HG02870 (cell line): ENCODE measurements at regions not wholly inside any gene's neighbourhood (a gene's known extent, or its start where the extent isn't known, plus 50 kb on each side); places are given as distances from the start of the nearest gene placed in this dataset.

Experiments
- ATAC-seq: cut with Tn5 transposase; IDR thresholded peaks from one replicate; pipeline ENCODE4 v1.9.1; 2021; ENCODE audit warnings: mild to moderate bottlenecking, moderate library complexity; ENCODE audit not compliant: unreplicated experiment

DNA sequence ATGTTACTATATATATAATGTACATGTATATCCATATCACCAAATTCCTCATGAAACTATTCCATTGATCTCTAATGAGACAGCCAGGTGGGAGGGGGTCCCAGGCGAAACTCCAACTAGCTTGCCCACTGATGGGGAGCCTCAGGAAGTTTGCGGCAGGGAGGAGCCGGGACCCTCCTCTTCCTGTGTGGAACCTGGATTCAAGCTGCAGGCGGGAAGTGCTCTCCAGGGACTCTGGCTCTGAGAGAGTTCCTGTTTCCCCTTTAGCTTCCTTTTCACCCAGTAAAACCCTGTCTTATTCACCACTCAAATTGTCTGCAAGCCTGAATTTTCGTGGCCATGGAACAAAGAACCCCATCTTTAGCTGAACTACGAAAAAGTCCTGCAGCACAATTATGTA is 152.2 kb downstream of the OPN5 start:
- ATAC-seq, result no peak

DNA sequence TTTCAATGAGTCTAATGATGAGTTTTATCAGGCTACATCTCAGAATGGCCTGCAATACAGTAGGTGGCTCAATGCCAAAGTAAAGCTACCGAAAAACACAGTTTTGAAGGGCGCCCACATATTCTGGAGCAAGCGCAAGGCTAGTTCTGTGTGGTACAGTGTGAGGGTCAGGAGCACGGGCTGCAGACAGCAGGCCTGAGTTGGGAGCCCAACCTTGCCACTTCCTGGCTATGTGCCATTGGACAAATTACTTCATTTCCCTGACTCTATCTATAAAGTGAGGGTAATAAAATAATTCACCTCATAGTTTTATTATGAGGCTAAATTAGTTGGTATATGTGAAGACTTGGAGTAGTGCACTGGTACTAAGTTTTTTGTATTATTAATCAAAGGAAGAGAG is 150.7 kb downstream of the OPN5 start:
- ATAC-seq, result no peak

DNA sequence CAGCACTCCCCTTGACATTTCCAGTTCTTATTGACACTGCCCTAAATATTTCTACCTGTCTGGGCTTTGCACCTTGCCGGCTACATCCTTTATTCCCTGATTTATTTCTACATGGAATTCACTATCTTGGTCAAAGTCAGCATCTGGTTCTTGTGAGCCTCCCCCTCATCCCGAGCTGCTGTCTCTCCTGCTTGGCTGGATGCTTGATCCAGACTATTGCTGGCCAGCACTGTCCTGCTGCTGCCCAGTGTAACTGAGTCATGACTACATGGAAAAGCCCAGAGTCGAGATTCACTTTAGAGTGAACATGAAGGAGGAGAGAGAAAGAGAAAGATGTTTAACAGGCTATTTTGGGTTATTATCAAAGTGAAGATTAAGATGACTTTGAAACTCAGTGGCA is 142.2 kb downstream of the OPN5 start:
- ATAC-seq, result no peak

DNA sequence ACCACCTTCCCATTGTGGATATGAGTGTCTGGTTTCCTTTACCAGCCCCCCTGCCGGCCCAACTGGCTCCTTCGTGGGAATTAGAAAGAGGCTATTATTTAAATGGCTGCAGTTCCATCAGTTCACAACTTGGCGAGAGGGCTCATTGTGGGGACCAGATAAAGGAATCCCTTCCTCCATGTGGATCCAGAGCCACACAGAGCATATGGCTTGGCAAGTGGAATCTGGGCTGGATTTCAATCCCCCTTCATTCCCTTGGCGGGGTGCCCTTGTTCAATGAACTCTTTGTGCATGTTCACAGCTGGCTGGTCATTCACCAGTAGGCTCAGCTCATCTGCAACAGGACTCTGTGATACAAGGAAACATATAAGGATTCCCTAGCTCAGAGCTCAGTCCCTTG is 140.6 kb downstream of the OPN5 start:
- ATAC-seq, result no peak

DNA sequence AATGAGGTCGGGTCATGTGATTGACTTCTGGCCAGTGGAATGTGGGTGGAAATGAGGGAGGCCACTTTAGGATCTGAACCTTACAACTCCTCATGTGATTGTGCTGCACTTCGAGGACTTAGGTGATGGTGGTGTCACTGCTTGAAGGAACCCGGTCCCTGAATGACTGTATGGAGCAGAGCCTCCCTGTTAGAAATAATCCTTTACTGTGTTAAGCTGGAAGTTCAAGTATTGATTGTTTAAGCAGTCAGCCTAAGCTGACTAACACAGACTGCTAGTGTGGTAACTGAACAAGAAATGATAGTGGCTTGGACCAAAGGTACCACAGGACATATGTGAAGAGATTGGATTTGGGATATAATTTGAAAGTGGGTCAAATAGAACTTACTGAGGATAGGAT is 138.0 kb downstream of the OPN5 start:
- no peak for ATAC-seq

DNA sequence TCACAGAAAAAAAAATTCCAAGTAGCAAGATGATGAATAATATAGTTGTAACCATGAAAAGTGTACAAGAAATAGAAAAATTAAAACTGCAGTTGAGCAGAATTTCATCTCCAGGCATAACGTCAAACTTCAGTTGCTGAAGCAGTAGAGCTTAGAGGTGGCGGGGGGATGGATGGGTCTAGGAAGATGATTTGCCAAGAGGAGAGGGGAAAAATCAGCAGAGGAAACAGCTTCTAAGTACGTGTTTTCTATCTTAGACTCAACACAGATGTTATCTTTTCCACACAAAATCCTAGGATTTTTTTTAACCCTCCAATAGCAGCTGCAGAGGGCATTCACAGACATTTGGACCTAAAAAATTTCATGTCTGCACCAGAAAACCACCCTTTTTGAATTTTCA is 136.0 kb downstream of the OPN5 start:
- no peak for ATAC-seq

DNA sequence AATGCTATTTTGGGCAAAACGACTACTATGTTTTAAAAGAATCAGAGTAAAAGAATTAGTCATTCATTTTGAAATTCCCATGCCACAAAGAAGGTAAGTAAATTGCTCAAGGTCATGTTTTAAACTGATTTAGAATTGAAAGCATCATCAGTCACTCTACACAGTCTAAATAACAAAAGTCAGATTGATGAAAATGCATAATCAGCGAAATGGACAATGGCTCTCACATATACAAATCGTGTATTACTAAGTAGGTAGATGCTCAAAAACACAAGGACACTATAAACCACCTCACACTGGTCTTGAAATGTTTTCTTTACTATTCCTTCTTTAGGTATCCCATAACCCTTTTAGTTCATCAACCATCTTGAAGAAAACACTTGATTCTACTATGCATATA is 135.4 kb downstream of the OPN5 start:
- no peak for ATAC-seq

DNA sequence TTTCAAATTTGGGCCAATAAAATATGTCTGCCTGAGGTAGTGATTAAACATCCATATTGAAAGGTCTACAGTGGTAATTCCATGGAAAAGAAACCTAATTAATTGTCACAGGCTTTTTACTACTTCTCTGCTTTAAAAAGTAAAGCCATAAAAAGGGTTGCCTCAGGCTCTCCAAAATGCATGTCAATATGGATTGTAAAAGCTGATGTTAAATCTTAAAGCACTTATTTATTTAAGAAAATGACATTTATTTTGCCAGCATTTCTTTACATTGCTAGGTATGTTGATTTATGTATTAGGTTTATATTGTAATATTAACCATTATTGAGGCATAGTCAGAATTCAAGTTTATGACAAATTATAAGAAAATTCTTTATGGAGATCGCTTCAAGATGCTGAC is 133.2 kb downstream of the OPN5 start:
- no peak for ATAC-seq

DNA sequence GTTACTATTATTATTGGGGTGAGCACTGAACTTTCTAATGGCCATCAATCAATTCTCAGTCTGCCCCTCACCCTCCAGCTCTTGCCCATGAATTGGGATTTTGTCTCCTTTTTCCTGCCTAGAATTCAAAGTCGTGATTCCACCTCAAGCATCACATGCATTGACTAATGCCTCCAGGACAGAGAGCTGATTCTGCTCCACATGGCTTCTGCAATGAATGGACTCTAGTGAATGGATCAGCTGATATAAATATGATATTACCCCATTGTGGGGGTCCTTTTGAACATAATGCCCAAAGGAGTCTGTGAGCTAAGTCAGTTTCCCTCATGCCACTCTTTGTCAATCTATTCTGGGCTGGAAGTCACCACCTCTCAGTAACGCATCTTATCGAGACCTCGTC is 126.4 kb downstream of the OPN5 start:
- no peak for ATAC-seq

DNA sequence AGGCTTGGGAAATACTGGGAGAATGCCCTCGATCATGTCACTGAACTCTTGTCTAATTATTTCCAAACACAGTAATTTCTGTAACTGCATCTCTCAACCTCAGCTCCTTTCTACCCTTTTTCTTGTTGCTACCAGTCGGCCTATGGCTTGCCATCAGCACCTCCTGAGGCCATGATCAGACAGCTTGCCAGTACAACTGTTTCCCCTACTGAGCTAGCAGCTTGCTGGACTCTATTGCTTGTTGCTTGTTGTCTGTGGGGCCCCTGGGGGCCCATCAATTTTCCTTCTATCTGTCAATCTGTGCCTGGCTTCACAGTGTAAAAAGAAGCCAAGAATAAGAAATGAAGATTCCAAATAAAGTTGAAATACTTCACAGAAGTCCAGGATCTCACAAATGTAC is 123.9 kb downstream of the OPN5 start:
- ATAC-seq, result no peak

DNA sequence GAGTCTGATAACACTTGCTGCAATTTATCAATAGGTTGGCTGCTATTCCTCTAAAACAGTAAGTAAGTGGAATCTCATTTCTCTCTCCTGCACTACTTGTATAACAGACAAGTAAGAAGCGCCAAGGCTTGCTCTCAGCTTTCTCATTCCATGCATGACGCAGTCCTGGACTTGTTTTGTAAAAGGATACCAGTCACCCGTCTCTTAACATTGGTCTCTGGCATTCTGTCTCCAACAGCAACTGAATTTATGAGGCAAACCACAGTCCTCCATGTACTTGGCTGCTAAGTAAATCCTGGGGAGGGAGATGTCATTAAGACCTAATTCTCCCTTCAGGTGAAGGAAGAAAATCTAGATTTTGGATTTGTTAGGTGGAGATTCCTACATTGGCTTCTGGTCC is 115.4 kb downstream of the OPN5 start:
- no peak for ATAC-seq

DNA sequence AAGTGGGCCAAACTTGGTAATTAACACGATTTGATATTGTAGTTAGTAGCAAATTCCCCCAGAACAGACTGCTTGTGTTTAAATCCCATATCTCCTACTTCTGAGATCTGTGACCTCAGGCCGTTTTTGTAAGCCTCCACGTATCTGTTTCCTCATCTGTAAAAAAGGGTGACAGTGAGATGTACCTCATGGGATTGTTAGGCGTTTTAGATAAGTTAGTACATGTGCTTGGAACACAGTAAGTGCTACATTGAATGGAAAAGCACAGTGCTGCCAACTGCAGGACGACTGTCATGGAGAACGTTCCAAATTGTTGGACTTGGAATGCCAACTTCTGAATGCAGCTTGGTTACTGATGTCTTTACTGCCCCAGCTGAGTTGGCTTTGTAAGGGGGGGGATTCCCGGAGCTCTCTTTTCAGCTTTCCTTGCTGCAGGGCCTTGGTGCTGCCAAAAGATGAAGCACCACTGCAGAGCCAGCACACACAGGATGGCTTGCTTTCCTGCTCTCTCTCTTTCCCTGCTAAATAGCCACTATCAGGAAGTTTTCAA is 108.6 kb downstream of the OPN5 start:
- ATAC-seq, result no peak

DNA sequence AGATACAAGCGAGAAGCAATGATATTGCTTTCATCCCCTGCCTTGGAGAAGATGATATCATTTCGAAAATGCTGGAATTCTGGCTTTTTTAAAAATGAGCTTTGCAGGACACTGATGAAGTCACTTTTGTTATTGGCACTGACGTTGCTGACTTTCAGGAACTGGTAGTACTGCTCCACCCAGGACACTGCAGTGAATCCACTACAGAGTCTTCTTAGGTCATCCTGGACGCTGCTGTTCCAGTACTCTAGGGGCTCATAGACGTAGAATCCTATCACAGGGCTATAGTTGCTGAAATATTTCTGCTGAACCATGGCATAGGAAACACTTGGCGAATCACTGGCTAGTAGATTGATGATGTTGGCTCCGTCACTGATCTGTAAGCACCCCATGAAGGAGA is 97.2 kb downstream of the OPN5 start:
- ATAC-seq, result no peak
